ENCODE measurements at regions not wholly inside any gene's neighbourhood (a gene's known extent, or its start where the extent isn't known, plus 50 kb on each side); places are given as distances from the start of the nearest gene placed in this dataset.

GRCh38 chr1:5619469-5619868, 372.8 kb downstream of the NPHP4 start:
- Histone ChIP-seq H3K27ac (no peak overlapping the region), H3K4me1 (no peaks in the 10 kb centered on the region), H3K27me3 (peaks cover 0 to 12% of the 10 kb centered on the region in 2 donors), H3K9me3 (no peaks in the 10 kb centered on the region), H3K36me3 (no peaks in the 10 kb centered on the region), H3K4me3 (no peak overlapping the region)
- no peak for TF ChIP-seq CTCF (IDR thresholded peaks at IDR 0.05)
- TF ChIP-seq POLR2AphosphoS5 (IDR thresholded peaks at IDR 0.05), result no peak
- TF ChIP-seq POLR2A (IDR thresholded peaks at IDR 0.05), result no peak
- intact Hi-C loops (cut with DNase I; ENCODE audit: low total_unique reads), result no loop called here
- DNase-seq (ENCODE audit: low spot score in 2 of 2), result no peak

GRCh38 chr1:5617546-5617945, 374.7 kb downstream of the NPHP4 start:
- TF ChIP-seq CTCF (IDR thresholded peaks at IDR 0.05) (no peak), POLR2A (IDR thresholded peaks at IDR 0.05) (no peak), POLR2AphosphoS5 (IDR thresholded peaks at IDR 0.05) (no peak)
- intact Hi-C loops (cut with DNase I; ENCODE audit: low total_unique reads), result no loop called here
- DNase-seq (ENCODE audit: low spot score in 2 of 2), result no peak
- peaks cover 0 to 14% of the 10 kb centered on the region in 2 donors for H3K27me3 ChIP-seq
- no peak overlapping the region for H3K27ac ChIP-seq
- H3K4me3 ChIP-seq, result no peak overlapping the region
- no peaks in the 10 kb centered on the region for H3K36me3 ChIP-seq
- H3K4me1 ChIP-seq, result no peaks in the 10 kb centered on the region
- H3K9me3 ChIP-seq, result no peaks in the 10 kb centered on the region

GRCh38 chr1:5617179-5617520, 375.1 kb downstream of the NPHP4 start:
- no peak for TF ChIP-seq POLR2A (IDR thresholded peaks at IDR 0.05)
- no peak for TF ChIP-seq CTCF (IDR thresholded peaks at IDR 0.05)
- TF ChIP-seq POLR2AphosphoS5 (IDR thresholded peaks at IDR 0.05), result no peak
- no peak overlapping the region for H3K4me3 ChIP-seq
- no peak overlapping the region for H3K27ac ChIP-seq
- intact Hi-C loops (cut with DNase I; ENCODE audit: low total_unique reads), result no loop called here
- no peaks in the 10 kb centered on the region for H3K36me3 ChIP-seq
- DNase-seq (ENCODE audit: low spot score in 2 of 2), result no peak
- peaks cover 0 to 14% of the 10 kb centered on the region in 2 donors for H3K27me3 ChIP-seq
- no peaks in the 10 kb centered on the region for H3K9me3 ChIP-seq
- H3K4me1 ChIP-seq, result no peaks in the 10 kb centered on the region

GRCh38 chr1:5616366-5617178, 375.7 kb downstream of the NPHP4 start:
- TF ChIP-seq POLR2AphosphoS5 (IDR thresholded peaks at IDR 0.05), result no peak
- intact Hi-C loops (cut with DNase I; ENCODE audit: low total_unique reads), result no loop called here

GRCh38 chr1:5615076-5615475, 377.1 kb downstream of the NPHP4 start:
- intact Hi-C loops (cut with DNase I; ENCODE audit: low total_unique reads), result no loop called here
- DNase-seq (ENCODE audit: low spot score in 2 of 2), result no peak
- Histone ChIP-seq H3K4me1 (no peaks in the 10 kb centered on the region), H3K27me3 (peaks cover 0 to 14% of the 10 kb centered on the region in 2 donors), H3K27ac (no peak overlapping the region), H3K36me3 (no peaks in the 10 kb centered on the region), H3K4me3 (no peak overlapping the region), H3K9me3 (no peaks in the 10 kb centered on the region)
- TF ChIP-seq POLR2AphosphoS5 (IDR thresholded peaks at IDR 0.05) (no peak), POLR2A (IDR thresholded peaks at IDR 0.05) (no peak), CTCF (IDR thresholded peaks at IDR 0.05) (no peak)

More at GRCh38 chr1:5616366-5617178, 375.7 kb downstream of the NPHP4 start:
- Histone ChIP-seq H3K4me3 (no peak overlapping the region), H3K9me3 (no peaks in the 10 kb centered on the region), H3K27me3 (peaks cover 0 to 14% of the 10 kb centered on the region in 2 donors), H3K27ac (no peak overlapping the region), H3K36me3 (no peaks in the 10 kb centered on the region), H3K4me1 (no peaks in the 10 kb centered on the region)
- no peak for DNase-seq (ENCODE audit: low spot score in 2 of 2)

Data from breast epithelium (tissue), 4 donors.